ENCODE measurements at regions not wholly inside any gene's neighbourhood (a gene's known extent, or its start where the extent isn't known, plus 50 kb on each side); places are given as distances from the start of the nearest gene placed in this dataset.
A peak's percentile ranks its signal among the peaks of the same experiment; 100 is the strongest.
"Not testable (repeated sequence)": the region's sequence is repeated elsewhere in the genome, so short reads cannot be mapped to it uniquely, and the experiment has no call there.

DNA sequence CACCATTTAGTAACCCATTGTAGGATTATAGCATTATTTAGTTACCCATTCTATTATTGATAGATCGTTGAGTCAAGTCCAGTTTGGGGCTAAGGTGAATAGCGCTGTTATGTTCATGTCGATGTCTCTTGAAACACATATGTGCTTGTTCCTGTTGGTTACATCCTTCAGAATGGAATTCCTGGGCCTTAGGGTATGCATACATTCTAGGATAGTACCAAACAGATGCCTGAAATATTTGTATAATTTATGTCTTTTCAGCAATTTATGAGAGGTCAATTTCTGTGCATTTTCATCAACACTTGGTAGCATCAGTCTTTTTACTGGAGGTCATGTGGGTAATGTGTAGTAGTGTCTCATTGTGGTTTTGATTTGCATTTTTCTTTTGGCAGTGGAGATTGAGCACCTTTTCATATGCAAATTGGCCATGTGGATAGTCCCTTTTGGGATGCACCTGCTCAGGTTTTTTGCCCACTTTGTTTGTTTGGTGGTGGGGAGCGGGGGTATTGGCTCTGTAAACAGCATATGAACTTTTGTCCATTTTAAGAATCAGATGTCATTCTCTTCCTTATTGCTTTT, 104.2 kb downstream of the CDRT15L2 start:
- DNase-seq: not testable (repeated sequence)

DNA sequence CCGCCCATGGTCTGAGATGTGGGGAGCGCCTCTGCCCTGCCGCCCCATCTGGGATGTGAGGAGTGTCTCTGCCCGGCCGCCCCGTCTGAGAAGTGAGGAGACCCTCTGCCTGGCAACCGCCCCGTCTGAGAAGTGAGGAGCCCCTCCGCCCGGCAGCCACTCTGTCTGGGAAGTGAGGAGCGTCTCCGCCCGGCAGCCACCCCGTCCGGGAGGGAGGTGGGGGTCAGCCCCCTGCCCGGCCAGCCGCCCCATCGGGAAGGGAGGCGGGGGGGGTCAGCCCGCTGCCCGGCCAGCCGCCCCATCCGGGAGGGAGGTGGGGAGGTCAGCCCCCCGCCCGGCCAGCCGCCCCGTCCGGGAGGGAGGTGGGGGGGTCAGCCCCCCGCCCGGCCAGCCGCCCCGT, 105.5 kb downstream of the CDRT15L2 start:
- not testable (repeated sequence) for DNase-seq

DNA sequence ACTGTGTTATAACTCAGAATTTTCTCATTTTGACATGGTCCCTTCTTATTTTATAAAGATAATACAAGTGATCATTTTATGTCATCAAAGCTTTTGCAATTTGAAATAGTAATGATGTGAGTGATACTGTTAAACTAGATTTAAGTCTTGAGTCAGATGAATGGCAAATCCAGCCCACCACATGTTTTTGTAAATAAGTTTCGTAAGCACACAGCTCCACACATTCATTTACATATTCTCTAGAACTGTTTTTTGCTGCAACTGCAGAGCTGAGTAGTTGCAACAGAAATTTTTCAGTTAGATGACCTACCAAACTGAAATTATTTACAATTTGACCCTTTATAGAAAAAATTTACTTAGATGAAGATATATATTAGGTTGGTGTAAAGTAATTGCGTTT, 108.1 kb downstream of the CDRT15L2 start:
- DNase-seq: not testable (repeated sequence)

DNA sequence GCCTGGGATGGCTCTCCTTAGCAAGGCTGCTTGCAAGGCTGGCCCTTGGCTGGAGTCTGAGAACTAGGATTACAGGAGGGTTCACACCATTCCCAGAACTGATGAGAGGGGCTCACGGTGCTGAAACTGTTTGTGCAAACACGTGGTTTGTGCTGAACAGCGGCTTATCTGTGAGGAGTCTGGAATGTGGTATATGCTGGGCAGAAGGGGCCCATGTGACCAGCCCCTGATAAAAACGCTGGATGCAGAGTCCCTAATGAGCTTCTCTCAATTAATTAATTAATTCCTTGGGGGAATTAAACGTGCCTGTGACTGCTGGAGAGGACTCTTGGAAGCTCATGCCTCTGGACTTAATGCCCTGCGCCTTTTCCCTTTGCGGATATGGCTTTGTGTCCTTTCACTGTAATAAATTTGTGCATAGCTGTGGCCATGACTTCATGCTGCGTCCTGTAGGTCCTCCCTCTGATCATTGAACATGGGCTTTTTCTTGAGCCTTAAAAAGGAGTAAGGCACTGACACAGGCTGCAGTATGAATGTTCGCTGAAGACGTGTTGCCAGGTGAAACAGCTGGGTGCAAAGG, 109.7 kb downstream of the CDRT15L2 start:
- not testable (repeated sequence) for DNase-seq

DNA sequence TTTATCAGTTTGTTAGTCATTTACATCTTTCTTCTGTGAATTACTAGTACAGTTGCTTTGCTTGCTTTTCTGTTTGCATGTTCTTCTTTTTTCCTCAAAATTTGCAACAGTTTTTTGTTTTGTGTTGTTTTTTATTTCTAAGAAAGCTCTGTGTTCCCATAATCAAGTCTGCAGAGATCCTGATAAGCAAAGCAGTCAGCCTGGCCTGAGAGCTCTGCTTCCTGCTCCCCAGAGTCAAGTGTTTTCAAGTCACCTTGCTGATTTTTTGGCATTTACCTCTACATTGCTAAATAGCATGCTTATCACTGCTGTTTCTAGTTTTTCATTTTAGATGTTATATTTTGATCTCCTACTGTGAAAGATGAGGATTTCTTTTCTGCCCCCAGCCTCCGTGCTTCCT, 113.2 kb downstream of the CDRT15L2 start:
- DNase-seq: not testable (repeated sequence)

DNA sequence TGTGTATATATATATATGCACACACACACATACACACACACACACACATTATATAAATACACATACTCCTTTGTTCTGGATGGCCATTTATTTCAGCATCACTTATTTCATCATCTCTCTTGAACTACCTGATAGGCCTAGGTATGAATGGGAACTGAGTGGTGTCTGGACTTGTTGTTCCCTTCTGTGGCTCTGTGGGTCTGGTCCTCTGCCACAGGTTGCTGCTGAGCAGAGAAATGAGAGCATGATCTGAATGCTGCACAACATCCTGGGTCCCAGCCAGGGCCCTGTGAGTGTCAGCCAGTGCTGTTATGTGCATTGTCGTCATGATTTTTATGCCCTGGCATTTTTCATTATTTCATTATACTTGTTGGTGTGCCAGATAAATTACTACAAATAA, 116.3 kb downstream of the CDRT15L2 start:
- not testable (repeated sequence) for DNase-seq

DNA sequence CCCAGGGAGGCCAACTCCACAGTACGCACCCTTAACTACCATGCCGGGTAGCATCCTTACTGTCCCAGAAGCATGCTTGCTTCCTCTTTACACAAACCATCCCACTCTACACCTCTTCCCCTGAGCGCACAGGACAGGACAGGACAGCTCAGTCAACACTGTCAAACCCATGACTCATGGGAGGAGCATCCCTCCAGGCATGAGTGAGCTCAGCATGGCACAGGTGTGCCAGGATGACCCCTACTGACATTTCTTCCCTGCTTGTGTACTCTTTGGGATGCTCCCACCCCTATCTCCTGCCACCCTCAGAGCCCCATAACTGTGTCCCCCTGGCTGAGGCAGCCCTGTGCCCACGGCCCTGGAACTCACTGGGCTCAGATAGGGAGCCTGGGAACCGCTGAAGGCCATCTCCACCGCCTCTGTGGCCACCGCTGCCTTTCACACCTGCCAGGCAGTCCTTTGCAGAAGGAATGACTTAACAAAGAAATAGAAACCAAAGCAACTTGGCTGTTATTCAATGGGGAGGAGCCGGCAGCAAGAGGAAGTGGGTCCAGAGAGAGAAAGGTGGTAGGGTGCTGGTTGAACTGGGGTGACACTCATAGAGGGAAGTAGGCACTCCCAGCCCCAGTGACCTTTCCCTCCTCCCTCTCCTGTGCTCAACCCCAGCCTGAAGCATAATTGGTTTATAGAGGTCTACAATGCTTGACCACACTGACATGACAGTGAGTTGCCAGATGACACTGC, 119.1 kb downstream of the CDRT15L2 start:
- peak; percentile 38 to 61 for DNase-seq

DNA sequence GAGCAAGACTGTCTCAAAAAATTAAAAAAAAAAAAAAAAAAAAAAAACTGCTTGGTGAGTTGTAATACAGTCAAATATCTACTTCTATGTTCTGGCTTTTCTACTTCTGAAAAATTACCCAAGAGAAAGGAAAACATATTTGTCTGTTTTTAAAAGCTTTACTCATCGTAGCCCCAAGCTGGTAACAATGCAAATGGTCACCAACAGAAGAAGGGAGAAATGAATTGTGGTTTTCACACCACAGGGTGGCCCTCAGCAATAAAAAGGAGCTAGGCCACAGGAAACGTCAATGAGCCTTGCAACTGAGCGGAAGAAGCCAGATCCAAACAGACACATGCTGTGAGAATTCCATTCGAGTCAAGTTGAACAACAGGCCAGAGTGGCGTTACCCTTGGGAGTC, 121.0 kb downstream of the CDRT15L2 start:
- DNase-seq: not testable (repeated sequence)

DNA sequence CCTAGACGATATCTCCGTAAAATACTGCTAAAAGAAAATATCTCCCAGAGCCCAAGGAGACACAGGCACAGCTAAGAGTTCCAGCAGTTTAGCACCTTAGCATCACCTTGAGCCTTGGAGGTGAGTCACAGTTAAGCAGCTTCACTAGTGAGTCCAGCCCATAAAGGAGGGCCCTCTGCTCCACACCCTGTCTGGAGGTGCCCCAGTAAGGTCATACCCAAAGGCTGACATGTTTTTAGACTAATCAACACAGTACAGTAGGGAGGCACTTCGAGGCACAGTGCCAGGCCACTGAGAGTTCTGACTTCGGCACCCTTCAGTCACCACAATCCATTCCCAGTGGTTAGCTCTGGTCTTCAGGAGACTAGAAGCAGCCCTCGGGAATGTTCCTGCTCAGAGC, 121.8 kb downstream of the CDRT15L2 start:
- not testable (repeated sequence) for DNase-seq

DNA sequence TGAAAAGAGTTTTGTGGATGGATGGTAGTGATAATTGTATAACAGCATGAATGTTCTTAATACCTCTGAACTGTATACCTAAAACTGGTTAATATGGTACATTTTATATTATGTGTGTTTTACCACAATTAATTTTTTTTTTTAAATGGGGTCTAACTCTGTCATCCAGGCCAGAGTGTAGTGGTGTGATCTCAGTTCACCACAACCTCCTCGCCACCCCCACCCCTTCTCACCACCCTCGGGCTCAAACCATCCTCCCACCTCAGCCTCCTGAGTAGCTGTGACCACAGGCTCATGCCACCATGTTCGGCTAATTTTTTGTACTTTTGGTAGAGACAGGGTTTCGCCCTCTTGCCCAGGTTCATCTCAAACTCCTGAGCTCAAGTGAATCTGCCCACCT, 123.2 kb downstream of the CDRT15L2 start:
- peak; percentile 12 to 17 for DNase-seq

DNA sequence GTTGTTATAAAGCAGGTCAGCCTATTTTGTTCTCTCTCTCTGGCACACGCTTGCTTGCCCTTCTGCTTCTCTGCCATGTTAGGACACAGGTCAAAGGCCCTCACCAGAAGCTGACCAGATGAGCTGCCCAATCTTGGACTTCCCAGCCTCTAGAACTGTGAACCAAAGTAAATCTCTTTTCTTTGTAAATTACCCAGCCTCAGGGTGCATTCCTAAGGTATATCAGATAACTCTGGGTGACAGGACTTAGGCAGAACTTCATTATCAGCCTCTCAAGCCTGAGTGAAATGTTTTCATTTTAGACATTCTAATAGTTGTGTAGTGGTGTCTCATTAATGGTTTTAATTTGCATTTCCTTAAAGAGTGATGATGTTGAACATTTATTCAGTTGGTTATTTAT, 124.3 kb downstream of the CDRT15L2 start:
- DNase-seq: no peak

DNA sequence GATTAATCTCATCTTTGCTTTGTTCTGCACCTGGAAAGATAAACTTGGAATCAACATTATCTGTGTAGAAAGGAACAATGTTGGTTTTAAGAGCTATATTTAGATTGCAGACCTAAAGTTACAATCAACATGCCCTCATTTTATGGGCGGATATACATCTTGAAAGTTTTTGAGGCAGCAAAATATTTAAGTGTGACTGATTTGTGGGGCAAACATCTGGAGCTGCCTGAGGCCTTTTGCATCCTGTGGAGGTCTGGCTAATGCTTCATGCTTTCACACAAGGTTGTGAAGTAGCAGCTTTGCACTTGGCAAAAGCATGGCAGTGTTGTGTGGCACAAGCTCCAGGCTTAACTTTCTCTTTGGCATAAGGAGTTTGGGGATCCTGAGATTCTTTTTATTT, 125.7 kb downstream of the CDRT15L2 start:
- DNase-seq: not testable (repeated sequence)

DNA sequence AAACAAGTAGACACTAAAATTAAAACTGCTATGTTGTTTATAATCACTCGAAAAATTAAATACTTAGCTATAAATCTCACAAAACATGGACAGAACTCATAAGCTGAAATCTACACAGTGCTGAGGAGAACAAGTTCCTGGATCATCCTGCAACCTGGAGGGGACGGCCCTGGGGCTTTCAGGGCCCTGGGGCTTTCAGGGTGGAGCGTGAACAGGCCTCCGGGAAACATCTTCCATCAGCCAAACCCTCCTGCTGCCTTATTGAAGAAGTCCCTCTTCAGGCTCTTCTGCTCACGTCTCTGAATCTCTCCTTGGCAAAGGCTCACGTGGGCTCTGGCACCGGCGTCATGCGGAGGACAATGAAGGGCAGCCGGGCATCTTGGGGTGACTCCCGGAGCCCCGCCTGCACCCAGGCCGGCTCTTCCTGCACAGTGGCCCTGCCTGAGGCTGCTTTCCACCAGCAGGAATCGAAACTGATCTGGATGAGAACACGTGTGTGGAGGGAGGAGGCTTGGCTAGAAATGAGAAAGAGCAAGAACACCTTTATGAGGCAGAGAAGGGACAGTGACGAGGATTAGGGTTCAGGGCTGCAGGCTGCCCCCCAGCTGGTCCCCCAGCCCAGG, 127.3 kb downstream of the CDRT15L2 start:
- DNase-seq: no peak

DNA sequence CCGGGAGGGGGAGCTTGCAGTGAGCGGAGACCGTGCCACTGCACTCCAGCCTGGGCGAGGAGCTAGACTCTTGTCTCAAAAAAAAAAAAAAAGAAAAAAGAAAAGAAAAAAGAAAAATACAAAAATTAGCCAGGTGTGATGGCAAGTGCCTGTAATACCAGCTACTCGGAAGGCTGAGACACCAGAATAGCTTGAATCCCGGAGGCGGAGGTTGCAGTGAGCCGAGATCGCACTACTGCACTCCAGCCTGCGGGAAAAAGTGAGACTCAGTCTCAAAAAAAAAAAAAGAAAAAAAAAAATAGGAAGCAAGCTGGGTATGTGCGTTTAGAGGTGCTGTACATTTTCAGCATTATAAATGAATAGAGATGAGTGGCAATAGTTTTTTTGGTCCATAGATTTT, 129.3 kb downstream of the CDRT15L2 start:
- not testable (repeated sequence) for DNase-seq

DNA sequence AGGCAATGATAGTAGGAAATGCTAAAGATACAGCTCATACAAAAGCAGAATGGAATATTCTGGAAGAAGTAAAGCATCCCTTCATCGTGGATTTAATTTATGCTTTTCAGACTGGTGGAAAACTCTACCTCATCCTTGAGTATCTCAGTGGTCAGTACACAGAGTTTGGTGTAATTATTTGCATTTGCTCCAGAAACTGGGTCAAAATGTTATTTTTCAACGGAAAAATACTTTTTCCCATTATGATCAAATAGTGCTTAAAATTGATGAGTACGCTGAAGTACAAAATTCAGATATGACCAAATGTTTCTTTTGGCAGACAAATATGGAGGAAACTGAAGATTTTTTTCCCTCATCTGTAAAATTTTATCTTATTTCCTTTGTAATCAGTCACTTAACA, 137.0 kb downstream of the CDRT15L2 start:
- not testable (repeated sequence) for DNase-seq

DNA sequence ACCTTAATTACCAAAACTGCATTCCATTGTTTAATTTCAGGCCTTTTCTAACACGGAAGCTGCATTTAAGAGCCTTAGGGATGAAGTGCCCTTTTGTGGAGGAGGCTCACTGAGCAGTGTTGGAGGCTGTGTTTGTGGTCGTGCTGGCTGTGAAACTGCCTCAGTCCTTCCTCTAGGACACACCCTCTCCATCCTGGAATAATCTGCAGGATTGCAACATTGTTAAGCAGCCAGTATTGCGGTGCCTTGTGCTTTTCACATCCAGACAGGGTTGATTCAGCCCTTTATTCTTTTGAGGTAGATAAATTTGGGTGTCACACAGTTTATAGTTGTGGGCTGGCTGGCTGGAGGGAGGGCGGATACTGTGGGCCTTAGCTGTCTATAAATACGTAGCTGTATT, 141.6 kb downstream of the CDRT15L2 start:
- no peak for DNase-seq

DNA sequence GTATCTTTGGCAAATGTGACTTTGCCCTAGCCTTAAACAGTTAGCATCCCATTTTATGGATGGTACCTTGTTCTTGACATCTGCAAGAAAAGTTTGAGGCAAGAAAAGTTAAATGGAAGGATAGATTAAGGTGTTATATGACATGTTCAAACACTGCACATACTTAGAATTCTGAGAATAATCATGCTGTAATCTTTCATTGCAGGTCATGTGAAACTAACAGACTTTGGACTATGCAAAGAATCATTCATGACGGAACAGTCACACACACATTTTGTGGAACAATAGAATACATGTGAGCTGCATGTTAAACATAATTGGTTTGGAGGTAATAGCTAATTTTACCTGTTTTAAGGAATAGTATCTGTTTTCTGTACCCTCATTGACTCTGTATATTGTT, 144.9 kb downstream of the CDRT15L2 start:
- not testable (repeated sequence) for DNase-seq

DNA sequence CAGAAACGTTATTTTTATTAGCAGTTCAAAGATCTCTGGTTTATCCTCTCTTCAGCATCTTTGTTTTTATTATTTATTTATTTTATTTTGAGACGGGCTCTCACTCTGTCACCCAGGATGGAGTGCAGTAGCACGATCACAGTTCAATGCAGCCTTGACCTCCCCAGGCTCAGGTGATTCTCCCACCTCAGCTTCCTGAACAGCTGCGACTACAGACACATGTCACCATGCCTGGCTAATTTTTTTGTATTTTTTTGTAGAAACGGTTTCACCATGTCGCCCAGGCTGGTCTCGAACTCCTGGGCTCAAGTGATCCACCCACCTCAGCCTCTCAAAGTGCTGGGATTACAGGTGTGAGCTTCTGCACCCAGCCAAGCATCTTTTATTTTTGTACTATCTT, 147.7 kb downstream of the CDRT15L2 start:
- not testable (repeated sequence) for DNase-seq

DNA sequence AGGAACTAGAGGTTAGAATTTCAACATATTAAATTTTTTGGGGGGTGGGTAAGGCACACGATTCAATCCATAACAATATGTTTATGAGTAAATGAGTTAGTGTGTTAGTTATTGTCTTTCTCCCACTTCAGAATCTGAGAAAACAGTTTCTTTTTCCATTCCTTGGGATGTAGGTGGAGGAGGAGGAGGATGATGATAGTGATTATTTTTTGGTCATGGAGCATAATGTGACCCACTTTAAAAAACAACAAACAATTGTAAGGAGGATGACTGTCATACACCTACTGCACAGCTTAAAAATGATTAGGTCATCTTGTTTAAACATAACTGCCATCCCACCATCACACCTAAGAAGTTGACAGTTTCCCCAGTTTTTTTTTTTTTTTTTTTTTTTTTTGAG, 148.7 kb downstream of the CDRT15L2 start:
- no peak for DNase-seq

DNA sequence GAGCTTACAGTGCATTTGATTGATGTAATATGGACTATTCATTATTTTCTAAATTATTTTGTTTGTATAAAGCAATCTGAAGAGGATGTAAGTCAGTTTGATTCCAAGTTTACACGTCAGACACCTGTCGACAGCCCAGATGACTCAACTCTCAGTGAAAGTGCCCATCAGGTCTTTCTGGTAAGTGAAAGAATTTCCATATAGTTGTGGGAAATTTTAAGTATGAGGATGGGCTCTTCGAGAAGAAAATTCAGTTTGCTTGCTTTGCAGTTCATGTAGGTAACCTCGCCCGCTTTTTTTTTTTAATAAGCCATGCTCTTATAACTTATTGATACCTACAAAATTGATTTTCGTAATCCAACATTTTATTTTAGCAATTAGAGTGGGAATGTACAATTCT, 151.6 kb downstream of the CDRT15L2 start:
- DNase-seq: not testable (repeated sequence)

DNA sequence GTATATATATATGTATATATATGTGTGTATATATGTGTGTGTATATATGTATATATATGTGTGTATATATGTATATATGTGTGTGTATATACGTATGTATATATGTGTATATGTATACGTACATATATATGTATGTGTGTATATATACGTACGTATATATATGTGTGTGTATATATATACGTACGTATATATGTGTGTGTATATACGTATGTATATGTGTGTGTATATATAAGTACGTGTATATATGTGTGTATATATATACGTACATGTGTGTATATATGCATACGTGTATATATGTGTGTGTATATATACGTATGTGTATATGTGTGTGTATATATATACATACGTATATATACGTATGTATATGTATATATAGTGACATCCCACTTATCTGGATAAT, 154.4 kb downstream of the CDRT15L2 start:
- no peak for DNase-seq

DNA sequence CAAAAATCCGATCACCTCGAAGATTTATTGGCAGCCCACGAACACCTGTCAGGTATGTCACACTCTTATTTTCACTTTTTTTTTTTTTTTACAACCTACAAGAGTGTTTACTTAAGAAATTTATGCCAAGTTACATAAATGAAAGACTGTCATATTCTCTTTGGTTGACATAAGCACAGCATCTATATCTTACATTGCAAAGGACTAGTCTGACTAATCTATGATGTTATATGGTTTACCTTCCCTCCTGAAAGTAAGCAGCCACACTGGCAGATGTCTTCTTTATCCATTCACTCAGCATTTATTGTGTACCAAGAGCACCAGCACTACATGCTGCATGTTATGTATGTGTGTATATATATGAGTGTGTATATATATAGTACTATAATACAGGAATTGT, 156.3 kb downstream of the CDRT15L2 start:
- no peak for DNase-seq

DNA sequence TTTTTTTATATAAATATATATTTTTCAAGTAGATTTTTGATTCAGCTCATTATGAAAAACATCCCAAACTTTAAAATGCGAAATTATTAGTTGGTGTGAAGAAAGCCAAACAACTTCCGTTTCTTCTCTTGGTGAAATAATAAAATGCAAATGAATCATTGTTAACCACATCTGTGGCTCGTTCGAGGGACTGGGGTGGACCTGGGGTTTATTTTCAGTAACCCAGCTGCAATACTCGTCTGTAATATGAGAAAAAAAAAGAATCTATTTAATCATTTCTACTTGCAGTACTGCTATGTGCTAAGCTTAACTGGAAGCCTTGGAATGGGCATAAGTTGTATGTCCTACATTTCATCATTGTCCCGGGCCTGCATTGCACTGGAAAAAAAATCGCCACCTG, 158.1 kb downstream of the CDRT15L2 start:
- DNase-seq: not testable (repeated sequence)

DNA sequence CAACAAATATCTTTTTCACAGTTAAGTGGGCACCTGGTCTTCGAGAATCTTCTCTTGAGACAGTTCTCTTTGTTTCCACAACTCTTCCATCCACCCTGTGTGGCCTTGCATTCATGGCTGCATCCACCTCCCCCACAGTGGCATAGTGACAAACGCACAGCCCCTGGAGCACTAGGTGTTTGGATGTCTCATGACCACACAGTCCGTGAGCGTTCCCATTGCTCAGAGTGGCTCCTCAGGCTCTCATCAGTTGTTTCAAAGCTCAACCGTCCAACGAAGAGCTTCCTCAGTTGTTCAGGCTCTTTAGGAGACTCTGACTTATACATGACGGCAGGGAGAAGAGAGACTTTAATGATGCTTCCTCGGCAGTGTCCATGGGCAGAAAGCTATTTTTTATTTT, 191.6 kb downstream of the CDRT15L2 start:
- DNase-seq: no peak

All from CD4-positive, alpha-beta T cell treated with Interleukin-4 for 1 hour (primary cell).